Activated naive CD8-positive, alpha-beta T cell (primary cell): ENCODE measurements at regions not wholly inside any gene's neighbourhood (a gene's known extent, or its start where the extent isn't known, plus 50 kb on each side); places are given as distances from the start of the nearest gene placed in this dataset.
"Not testable (repeated sequence)": the region's sequence is repeated elsewhere in the genome, so short reads cannot be mapped to it uniquely, and the experiment has no call there.

ENCODE experiments used
- H3K27ac Mint-ChIP-seq: one replicate; pipeline ENCODE4 v1.8.0; 2021; ENCODE audit warnings: mixed read lengths
- H3K27me3 Mint-ChIP-seq: one replicate; pipeline ENCODE4 v1.8.0; 2021; ENCODE audit warnings: mixed read lengths
- H3K36me3 Mint-ChIP-seq: one replicate; pipeline ENCODE4 v1.8.0; 2021; ENCODE audit warnings: mixed read lengths
- H3K4me1 Mint-ChIP-seq: one replicate; pipeline ENCODE4 v1.8.0; 2021; ENCODE audit warnings: low read depth, mixed read lengths
- H3K4me3 Mint-ChIP-seq: one replicate; pipeline ENCODE4 v1.8.0; 2021; ENCODE audit warnings: mild to moderate bottlenecking, mixed read lengths
- H3K9me3 Mint-ChIP-seq: one replicate; pipeline ENCODE4 v1.8.0; 2021; ENCODE audit warnings: low read depth, mixed read lengths

DNA sequence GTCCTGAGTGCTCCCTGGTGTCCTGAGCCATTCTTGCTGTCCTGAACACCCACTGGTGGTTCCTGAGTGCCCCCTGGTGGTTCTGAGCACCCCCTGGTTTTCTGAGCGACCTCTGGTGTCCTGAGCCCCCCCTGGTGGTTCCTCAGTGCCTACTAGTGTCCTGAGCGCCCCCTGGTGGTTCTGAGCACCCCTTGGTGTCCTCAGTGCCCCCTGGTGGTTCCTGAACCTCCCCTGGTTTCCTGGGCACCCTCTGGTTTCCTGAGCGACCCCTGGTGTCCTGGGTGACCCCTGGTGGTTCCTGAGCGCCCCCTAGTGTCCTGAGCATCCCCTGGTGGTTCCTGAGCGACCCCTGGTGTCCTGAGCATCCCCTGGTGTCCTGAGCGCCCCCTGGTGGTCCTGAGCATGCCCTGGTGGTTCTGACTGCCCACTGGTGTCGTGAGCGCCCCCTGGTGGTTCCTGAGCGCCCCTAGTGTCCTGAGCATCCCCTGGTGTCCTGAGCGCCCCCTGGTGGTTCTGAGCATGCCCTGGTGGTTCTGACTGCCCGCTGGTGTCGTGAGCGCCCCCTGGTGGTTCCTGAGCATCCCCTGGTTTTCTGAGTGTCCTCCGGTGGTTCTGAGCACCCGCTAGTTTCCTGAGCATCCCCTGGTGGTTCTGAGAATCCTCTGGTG lies 473.1 kb downstream of the TMEM121 start:
- no peaks in the 10 kb centered on the region for H3K9me3 Mint-ChIP-seq
- no peaks in the 10 kb centered on the region for H3K27me3 Mint-ChIP-seq
- H3K27ac Mint-ChIP-seq: no peak overlapping the region
- peaks cover 36% of the 10 kb centered on the region for H3K4me1 Mint-ChIP-seq
- no peaks in the 10 kb centered on the region for H3K36me3 Mint-ChIP-seq
- H3K4me3 Mint-ChIP-seq: no peak overlapping the region

GRCh38 chr14:106000029-106000511 lies 473.7 kb downstream of the TMEM121 start:
- not testable (repeated sequence) for H3K9me3 Mint-ChIP-seq, H3K27me3 Mint-ChIP-seq, H3K27ac Mint-ChIP-seq, H3K4me3 Mint-ChIP-seq, H3K36me3 Mint-ChIP-seq
- H3K4me1 Mint-ChIP-seq: peaks cover 39% of the 10 kb centered on the region

- H3K4me3 Mint-ChIP-seq, H3K36me3 Mint-ChIP-seq, H3K27me3 Mint-ChIP-seq, H3K9me3 Mint-ChIP-seq: not testable (repeated sequence)
- Mint-ChIP-seq H3K27ac (peak overlapping the region; percentile 66), H3K4me1 (peaks cover 51% of the 10 kb centered on the region)
Observed at GRCh38 chr14:106001277-106001676, 474.9 kb downstream of the TMEM121 start.

DNA sequence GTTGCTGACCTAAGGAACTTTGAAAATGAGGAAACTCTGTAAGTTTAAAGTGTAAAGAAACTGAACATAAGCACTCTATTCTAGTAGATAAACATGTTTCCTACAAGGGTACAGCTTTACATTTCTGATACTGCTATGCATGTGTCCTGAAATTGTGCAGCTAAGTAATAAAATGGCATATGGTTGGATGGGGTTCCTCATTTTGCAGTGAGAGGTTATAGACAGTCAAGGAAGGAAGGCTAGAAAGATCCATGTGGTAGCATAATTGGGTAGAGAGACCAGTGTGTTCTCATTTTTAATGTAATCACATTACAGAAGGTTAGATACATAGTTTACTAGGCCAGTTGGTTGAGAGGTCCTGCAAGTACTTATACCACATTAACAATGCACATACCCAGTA lies 477.0 kb downstream of the TMEM121 start:
- Mint-ChIP-seq H3K4me3 (no peak overlapping the region), H3K27me3 (no peaks in the 10 kb centered on the region), H3K9me3 (no peaks in the 10 kb centered on the region), H3K36me3 (peaks cover 2% of the 10 kb centered on the region), H3K4me1 (peaks cover 54% of the 10 kb centered on the region), H3K27ac (no peak overlapping the region)

DNA sequence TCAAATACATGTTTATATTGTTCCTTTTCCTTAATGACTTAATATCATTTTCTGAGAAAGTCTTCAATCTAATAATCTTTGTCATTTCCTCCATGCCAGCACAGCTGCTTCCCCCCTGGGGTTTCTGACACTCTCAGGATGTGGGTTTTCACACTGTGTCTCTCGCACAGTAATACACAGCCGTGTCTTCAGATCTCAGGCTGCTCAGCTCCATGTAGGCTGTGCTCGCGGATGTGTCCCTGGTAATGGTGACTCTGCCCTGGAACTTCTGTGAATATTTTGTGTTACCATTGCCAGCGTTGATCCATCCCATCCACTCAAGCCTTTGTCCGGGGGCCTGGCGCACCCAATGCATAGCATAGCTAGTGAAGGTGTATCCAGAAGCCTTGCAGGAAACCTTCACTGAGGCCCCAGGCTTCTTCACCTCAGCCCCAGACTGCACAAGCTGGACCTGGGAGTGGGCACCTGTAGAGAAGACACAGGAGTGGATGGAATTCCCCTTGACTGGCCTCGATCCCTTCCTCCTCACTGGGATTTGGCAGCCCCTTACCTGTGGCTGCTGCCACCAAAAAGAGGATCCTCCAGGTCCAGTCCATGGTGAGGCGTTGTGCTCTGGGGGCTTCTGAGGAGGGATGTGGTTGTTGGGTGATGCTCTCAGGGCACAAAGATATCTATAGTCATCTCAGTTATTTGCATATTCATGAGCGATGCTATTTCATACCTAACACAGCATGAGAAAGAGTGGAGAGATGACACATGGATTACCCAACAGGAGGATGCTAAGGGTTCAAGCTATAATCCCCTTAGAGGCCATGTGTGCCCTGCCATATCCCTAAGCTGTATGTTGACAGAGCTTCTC lies 478.8 kb downstream of the TMEM121 start:
- H3K4me1 Mint-ChIP-seq: peaks cover 46% of the 10 kb centered on the region
- H3K36me3 Mint-ChIP-seq, H3K9me3 Mint-ChIP-seq, H3K27me3 Mint-ChIP-seq: not testable (repeated sequence)
- peak overlapping the region; percentile 95 for H3K27ac Mint-ChIP-seq
- peak overlapping the region; percentile 89 for H3K4me3 Mint-ChIP-seq

GRCh38 chr14:106006043-106006442 lies 479.7 kb downstream of the TMEM121 start:
- Mint-ChIP-seq H3K4me1 (peaks cover 52% of the 10 kb centered on the region), H3K27ac (peak overlapping the region; percentile 91), H3K4me3 (peak overlapping the region; percentile 89)
- H3K27me3 Mint-ChIP-seq, H3K36me3 Mint-ChIP-seq, H3K9me3 Mint-ChIP-seq: not testable (repeated sequence)

DNA sequence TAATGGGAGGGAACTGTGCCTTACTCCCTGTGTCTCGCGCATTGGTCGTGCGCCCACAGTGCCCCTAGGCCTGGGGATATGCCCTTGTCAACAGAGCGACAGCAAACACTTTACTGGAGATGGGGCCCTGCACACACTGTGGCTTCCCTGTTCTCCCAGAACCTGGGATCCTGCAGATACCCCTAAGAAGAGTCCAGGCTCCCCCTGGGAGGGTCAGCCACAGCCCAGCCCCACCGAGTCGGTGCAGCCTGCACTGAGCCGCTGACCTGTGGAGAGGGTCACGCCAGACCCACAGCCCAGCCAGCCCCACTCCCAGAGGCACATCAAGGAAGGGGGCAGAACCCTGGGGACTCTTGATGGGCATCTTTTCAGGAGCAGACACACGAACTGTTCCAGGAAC lies 480.3 kb downstream of the TMEM121 start:
- H3K36me3 Mint-ChIP-seq, H3K27me3 Mint-ChIP-seq, H3K27ac Mint-ChIP-seq, H3K9me3 Mint-ChIP-seq: not testable (repeated sequence)
- H3K4me3 Mint-ChIP-seq: peak overlapping the region; percentile 89
- peaks cover 54% of the 10 kb centered on the region for H3K4me1 Mint-ChIP-seq

DNA sequence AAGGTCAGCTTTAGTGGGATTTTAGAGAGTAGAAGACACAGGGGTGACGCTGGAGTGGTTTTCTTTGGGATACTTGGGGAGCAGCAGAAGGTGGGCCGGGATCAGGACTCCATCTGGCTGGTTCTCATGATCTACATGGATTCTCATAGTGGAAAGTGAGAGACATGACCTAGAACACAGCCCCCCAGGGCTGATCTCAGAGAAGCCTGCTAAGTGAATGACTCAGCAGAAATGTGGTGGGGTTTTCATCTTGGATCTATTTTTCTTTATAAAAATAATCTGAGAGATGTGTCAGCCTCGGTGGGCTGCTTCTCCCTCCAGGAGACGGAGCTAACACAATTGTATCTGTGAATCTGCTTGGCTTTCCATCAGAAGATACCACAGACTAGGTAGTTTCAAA lies 484.4 kb downstream of the TMEM121 start:
- H3K4me1 Mint-ChIP-seq: peaks cover 60% of the 10 kb centered on the region
- no peak overlapping the region for H3K4me3 Mint-ChIP-seq
- no peaks in the 10 kb centered on the region for H3K27me3 Mint-ChIP-seq
- H3K36me3 Mint-ChIP-seq: peaks cover 6% of the 10 kb centered on the region
- H3K9me3 Mint-ChIP-seq: no peaks in the 10 kb centered on the region
- H3K27ac Mint-ChIP-seq: peak overlapping the region; percentile 35

- H3K36me3 Mint-ChIP-seq, H3K27me3 Mint-ChIP-seq, H3K9me3 Mint-ChIP-seq: not testable (repeated sequence)
- peaks cover 58% of the 10 kb centered on the region for H3K4me1 Mint-ChIP-seq
- peak overlapping the region; percentile 81 for H3K27ac Mint-ChIP-seq
- peak overlapping the region; percentile 10 for H3K4me3 Mint-ChIP-seq
Observed at GRCh38 chr14:106011631-106012360, 485.4 kb downstream of the TMEM121 start.

DNA sequence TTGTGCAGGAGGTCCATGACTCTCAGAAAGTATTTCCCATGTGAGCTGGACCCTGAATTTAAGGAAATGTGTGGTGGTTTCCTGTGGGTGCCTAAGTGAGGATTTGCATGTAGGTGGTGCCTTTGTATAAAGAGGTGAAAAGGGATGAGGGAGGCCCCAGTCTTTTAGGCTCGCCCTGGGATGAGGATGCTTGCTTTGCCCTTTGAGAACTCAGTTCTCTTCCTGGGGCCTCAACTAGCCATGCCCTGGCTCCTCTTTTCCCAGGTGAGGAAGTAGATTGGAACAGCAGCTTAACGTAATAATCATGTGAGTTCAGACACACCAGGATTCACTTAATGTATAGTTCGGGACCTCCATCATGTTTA lies 486.0 kb downstream of the TMEM121 start:
- not testable (repeated sequence) for H3K36me3 Mint-ChIP-seq, H3K27me3 Mint-ChIP-seq, H3K4me3 Mint-ChIP-seq, H3K9me3 Mint-ChIP-seq
- Mint-ChIP-seq H3K4me1 (peaks cover 58% of the 10 kb centered on the region), H3K27ac (peak overlapping the region; percentile 46)

DNA sequence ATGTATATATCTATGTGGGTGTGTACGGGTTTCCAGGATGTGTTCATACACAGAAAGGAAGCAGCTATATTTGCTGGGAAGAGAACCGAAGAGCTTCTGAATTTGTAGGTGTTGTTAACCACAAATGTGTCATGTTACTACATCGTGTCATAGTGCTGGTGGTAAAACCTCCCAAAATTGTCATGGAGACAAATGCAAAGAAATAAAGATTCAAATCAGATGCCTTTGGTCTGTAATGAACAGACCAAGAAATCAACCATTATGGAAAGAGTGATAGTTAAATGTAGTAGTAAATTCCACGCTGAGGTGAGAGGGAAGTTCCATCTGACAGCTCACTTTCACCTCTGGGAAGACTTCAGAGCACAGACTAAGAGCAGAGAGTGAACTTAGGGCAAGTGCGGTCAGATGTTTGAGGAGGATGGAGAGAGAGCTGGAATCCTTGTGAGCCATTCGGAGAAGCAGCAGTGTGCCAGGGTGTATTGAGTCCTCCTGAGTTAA lies 487.5 kb downstream of the TMEM121 start:
- Mint-ChIP-seq H3K4me3 (peak overlapping the region; percentile 48), H3K4me1 (peaks cover 49% of the 10 kb centered on the region), H3K27me3 (no peaks in the 10 kb centered on the region), H3K36me3 (peaks cover 4% of the 10 kb centered on the region), H3K9me3 (no peaks in the 10 kb centered on the region), H3K27ac (peak overlapping the region; percentile 92)

GRCh38 chr14:106017952-106018351 lies 491.6 kb downstream of the TMEM121 start:
- H3K9me3 Mint-ChIP-seq, H3K27ac Mint-ChIP-seq, H3K4me3 Mint-ChIP-seq, H3K36me3 Mint-ChIP-seq, H3K27me3 Mint-ChIP-seq: not testable (repeated sequence)
- peaks cover 33% of the 10 kb centered on the region for H3K4me1 Mint-ChIP-seq

GRCh38 chr14:106021832-106022231 lies 495.4 kb downstream of the TMEM121 start:
- Mint-ChIP-seq H3K27me3 (no peaks in the 10 kb centered on the region), H3K9me3 (peaks cover 9% of the 10 kb centered on the region), H3K27ac (peak overlapping the region; percentile 16), H3K36me3 (peaks cover 4% of the 10 kb centered on the region), H3K4me1 (peaks cover 28% of the 10 kb centered on the region), H3K4me3 (no peak overlapping the region)

DNA sequence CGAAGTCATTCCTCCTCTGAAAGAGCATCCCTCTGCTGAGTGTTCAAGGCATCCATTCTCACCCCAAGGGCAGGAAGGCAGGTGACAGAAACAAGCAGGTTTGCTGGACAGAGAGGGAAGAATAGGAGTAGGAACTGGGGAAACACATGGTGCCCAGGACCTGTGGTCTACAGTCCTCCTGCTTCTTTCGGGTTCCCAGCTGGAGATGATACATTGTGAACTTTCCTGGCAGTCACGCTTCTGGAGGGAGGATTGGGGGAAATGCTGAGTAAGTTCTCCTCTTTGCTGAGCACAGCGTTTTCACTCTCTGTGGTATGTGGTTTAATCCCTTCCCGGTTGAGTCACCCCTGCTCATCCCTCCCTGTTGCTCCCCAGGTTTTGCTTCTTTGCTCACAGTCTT lies 496.3 kb downstream of the TMEM121 start:
- H3K4me3 Mint-ChIP-seq, H3K27me3 Mint-ChIP-seq, H3K9me3 Mint-ChIP-seq, H3K36me3 Mint-ChIP-seq: not testable (repeated sequence)
- Mint-ChIP-seq H3K4me1 (peaks cover 28% of the 10 kb centered on the region), H3K27ac (peak overlapping the region; percentile 10)

GRCh38 chr14:106023411-106023810 lies 497.0 kb downstream of the TMEM121 start:
- no peak overlapping the region for H3K4me3 Mint-ChIP-seq
- H3K4me1 Mint-ChIP-seq: peaks cover 28% of the 10 kb centered on the region
- H3K27me3 Mint-ChIP-seq: peaks cover 2% of the 10 kb centered on the region
- peaks cover 4% of the 10 kb centered on the region for H3K36me3 Mint-ChIP-seq
- peaks cover 9% of the 10 kb centered on the region for H3K9me3 Mint-ChIP-seq
- H3K27ac Mint-ChIP-seq: no peak overlapping the region
